Smooth muscle cell (in vitro differentiated cells): ENCODE measurements at regions not wholly inside any gene's neighbourhood (a gene's known extent, or its start where the extent isn't known, plus 50 kb on each side); places are given as distances from the start of the nearest gene placed in this dataset.

Experiments
- DNase-seq: peaks from one replicate; lab custom pipeline; 2025; ENCODE audit not compliant: unreplicated experiment; lab: John Stamatoyannopoulos, UW
- H2AFZ ChIP-seq: fragments of 200-600 bp; sonication (generic); 2 replicates; pipeline ENCODE4 v1.6.0; 2016; ENCODE audit warnings: antibody characterized with exemption, low read depth, mild to moderate bottlenecking
- H3F3A ChIP-seq: fragments of 200-600 bp; sonication (generic); 2 replicates; pipeline ENCODE4 v1.6.0; 2017; ENCODE audit warnings: antibody characterized with exemption, low read depth
- H3K27ac ChIP-seq: fragments of 200-600 bp; sonication (generic); 2 replicates; pipeline ENCODE4 v1.5.1; 2016; ENCODE audit warnings: low read depth, mild to moderate bottlenecking
- H3K27me3 ChIP-seq: fragments of 200-600 bp; sonication (generic); 2 replicates; pipeline ENCODE4 v1.6.1; 2016; ENCODE audit warnings: low read depth, mild to moderate bottlenecking
- H3K36me3 ChIP-seq: fragments of 200-600 bp; sonication (generic); 2 replicates; pipeline ENCODE4 v1.5.1; 2016; ENCODE audit warnings: low read depth
- H3K4me1 ChIP-seq: fragments of 200-600 bp; sonication (generic); 2 replicates; pipeline ENCODE4 v1.5.1; 2016; ENCODE audit warnings: low read depth
- H3K4me2 ChIP-seq: fragments of 200-600 bp; sonication (generic); 2 replicates; pipeline ENCODE4 v1.6.0; 2016; ENCODE audit warnings: mild to moderate bottlenecking
- H3K4me3 ChIP-seq: fragments of 200-600 bp; sonication (generic); 2 replicates; pipeline ENCODE4 v1.5.1; 2016; ENCODE audit warnings: mild to moderate bottlenecking
- H3K79me2 ChIP-seq: fragments of 200-600 bp; sonication (generic); 2 replicates; pipeline ENCODE4 v1.6.0; 2016; ENCODE audit warnings: low read depth, mild to moderate bottlenecking
- H3K9ac ChIP-seq: fragments of 200-600 bp; sonication (generic); 2 replicates; pipeline ENCODE4 v1.6.0; 2016; ENCODE audit warnings: low read depth
- H3K9me3 ChIP-seq: fragments of 200-600 bp; sonication (generic); replicated peaks from 2 replicates; pipeline ENCODE4 v1.5.1; 2016; ENCODE audit warnings: low read depth
- H4K20me1 ChIP-seq: fragments of 200-600 bp; sonication (generic); 2 replicates; pipeline ENCODE4 v1.6.0; 2016; ENCODE audit warnings: low read depth
- WGBS: methylation state at CpG from one replicate; pipeline ENCODE4 v1.1.7; 2016; ENCODE audit warnings: low lambda C conversion rate; 5-methylcytosine and 5-hydroxymethylcytosine counted together
- TF ChIP-seq, protein P1 (sequence below): fragments of 200-600 bp; sonication (generic); IDR thresholded peaks from 2 replicates; pipeline ENCODE4 v1.5.1; 2017; ENCODE audit warnings: borderline replicate concordance, mild to moderate bottlenecking, antibody characterized with exemption; ENCODE audit not compliant: insufficient read depth, poor library complexity, severe bottlenecking

DNA sequence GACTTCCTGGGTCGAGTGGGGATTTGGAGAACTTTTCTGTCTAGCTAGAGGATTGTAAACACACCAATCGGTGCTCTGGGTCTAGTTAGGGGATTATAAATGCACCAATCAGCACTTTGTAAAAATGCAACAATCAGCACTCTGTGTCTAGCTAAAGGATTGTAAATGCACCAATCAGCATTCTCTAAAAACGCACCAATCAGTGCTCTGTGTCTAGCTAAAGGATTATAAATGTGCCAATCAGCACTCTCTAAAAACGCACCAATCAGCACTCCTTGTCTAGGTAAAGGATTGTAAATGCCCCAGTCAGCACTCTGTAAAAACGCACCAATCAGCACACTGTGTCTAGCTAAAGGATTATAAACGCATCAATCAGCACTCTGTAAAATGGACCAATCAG, 209.0 kb upstream of the SLC35B3 start:
- H4K20me1 ChIP-seq = no peaks in the 10 kb centered on the region
- H3K79me2 ChIP-seq = no peaks in the 10 kb centered on the region
- WGBS = 93% methylated on average over 6 of the region's 6 CpGs
- TF ChIP-seq, protein P1, sequence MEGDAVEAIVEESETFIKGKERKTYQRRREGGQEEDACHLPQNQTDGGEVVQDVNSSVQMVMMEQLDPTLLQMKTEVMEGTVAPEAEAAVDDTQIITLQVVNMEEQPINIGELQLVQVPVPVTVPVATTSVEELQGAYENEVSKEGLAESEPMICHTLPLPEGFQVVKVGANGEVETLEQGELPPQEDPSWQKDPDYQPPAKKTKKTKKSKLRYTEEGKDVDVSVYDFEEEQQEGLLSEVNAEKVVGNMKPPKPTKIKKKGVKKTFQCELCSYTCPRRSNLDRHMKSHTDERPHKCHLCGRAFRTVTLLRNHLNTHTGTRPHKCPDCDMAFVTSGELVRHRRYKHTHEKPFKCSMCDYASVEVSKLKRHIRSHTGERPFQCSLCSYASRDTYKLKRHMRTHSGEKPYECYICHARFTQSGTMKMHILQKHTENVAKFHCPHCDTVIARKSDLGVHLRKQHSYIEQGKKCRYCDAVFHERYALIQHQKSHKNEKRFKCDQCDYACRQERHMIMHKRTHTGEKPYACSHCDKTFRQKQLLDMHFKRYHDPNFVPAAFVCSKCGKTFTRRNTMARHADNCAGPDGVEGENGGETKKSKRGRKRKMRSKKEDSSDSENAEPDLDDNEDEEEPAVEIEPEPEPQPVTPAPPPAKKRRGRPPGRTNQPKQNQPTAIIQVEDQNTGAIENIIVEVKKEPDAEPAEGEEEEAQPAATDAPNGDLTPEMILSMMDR = no peak
- H3K27me3 ChIP-seq = no peaks in the 10 kb centered on the region
- H2AFZ ChIP-seq = no peak overlapping the region
- no peaks in the 10 kb centered on the region for H3K9me3 ChIP-seq
- no peak overlapping the region for H3K4me2 ChIP-seq
- H3K4me1 ChIP-seq = peaks cover 8% of the 10 kb centered on the region
- no peak overlapping the region for H3K27ac ChIP-seq
- DNase-seq = no peak
- H3K4me3 ChIP-seq = no peak overlapping the region
- H3K36me3 ChIP-seq = no peaks in the 10 kb centered on the region
- H3F3A ChIP-seq = no peaks in the 10 kb centered on the region
- H3K9ac ChIP-seq = no peak overlapping the region

DNA sequence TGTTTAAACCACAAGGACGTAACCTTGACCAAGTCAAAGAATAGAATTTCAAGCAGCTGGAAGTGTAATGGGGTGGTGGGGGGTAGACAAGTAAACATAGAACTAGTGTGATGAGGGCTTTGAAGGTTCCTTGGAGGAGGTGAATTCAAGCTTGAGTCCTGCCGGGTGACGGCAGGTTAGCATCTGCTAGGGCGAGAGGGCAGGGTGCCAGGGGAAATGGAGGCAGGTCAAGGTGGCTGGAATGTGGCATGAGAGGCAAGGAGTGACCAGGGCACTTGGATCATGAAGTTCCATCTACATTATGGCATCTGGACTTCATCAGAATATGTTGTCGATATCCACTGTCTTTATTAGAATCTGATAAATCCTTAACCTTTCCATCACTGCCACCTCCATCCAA, 207.5 kb upstream of the SLC35B3 start:
- WGBS = 87% methylated on average over 5 of the region's 5 CpGs
- Histone ChIP-seq H3K79me2 (no peaks in the 10 kb centered on the region), H3K4me2 (no peak overlapping the region), H3K4me1 (peaks cover 8% of the 10 kb centered on the region), H4K20me1 (no peaks in the 10 kb centered on the region), H3K4me3 (no peak overlapping the region), H3K9ac (no peak overlapping the region), H2AFZ (no peak overlapping the region), H3F3A (no peaks in the 10 kb centered on the region), H3K36me3 (no peaks in the 10 kb centered on the region), H3K27ac (no peak overlapping the region), H3K27me3 (no peaks in the 10 kb centered on the region), H3K9me3 (no peaks in the 10 kb centered on the region)
- TF ChIP-seq, protein P1 = no peak
- DNase-seq = no peak

DNA sequence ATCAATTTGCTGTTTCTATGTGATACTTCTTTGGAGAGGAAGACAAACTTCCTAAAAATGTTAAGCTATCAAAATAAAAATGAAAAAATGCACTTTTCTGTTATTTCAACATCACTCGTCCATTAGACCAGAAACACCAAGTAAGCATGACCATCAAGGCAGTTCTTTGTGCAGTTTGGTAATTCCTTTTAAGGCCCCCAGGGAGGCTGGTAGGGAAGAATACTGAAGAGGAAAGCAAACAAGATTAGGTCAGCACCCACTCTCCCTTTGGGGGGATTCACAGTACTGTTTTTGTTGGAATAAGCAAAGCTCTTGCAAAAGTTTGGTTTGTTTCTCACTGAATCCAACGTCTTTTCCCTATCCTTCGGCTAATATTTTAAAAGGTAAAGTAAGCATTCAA, 206.8 kb upstream of the SLC35B3 start:
- Histone ChIP-seq H3K4me3 (no peak overlapping the region), H3K27me3 (no peaks in the 10 kb centered on the region), H3K9me3 (no peaks in the 10 kb centered on the region), H3K4me1 (peaks cover 8% of the 10 kb centered on the region), H4K20me1 (no peaks in the 10 kb centered on the region), H2AFZ (no peak overlapping the region), H3K79me2 (no peaks in the 10 kb centered on the region), H3K36me3 (no peaks in the 10 kb centered on the region), H3F3A (no peaks in the 10 kb centered on the region), H3K4me2 (no peak overlapping the region), H3K27ac (no peak overlapping the region), H3K9ac (no peak overlapping the region)
- WGBS = 85% methylated on average over 3 of the region's 3 CpGs
- DNase-seq = no peak
- TF ChIP-seq, protein P1 = no peak

DNA sequence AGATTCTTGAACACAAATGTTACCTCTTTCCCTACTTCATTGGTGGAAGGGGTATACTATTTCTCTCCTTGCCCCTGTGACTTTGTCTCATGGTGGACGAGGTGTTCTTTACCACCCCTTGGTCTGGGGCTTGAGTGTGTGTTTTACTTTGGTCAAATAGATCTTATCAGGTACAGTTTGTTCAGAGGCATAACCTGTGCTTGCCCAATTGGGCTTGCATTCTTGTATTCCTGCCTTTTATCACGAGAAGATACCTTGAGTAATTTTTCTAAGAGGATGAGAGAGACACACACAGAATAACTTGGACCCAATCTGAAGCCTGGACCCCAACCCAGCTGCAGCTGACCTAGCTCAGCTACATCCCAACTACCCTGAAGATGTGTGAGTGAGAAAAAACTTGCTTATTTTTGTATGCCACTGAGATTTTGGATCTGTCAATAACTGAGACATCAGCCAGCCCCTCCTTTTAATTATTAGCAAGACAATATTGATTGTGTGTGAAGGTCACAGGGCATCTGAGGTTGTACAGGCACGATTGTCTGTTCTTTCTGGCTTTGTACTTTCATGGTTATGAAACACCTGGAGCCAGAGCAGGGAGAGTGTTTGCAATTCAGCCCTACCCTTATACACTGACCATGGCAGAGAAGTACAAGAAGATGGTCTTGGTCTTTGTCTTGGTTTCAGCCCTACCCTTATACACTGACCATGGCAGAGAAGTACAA, 204.7 kb upstream of the SLC35B3 start:
- TF ChIP-seq, protein P1 = no peak
- Histone ChIP-seq H3K27me3 (no peaks in the 10 kb centered on the region), H3F3A (no peaks in the 10 kb centered on the region), H3K9ac (no peak overlapping the region), H4K20me1 (no peaks in the 10 kb centered on the region), H3K36me3 (no peaks in the 10 kb centered on the region), H3K9me3 (no peaks in the 10 kb centered on the region), H3K4me1 (peaks cover 8% of the 10 kb centered on the region), H2AFZ (no peak overlapping the region), H3K4me3 (no peak overlapping the region), H3K27ac (no peak overlapping the region), H3K4me2 (no peak overlapping the region), H3K79me2 (no peaks in the 10 kb centered on the region)
- WGBS = 70% methylated on average over 3 of the region's 3 CpGs
- DNase-seq = no peak
